ENCODE measurements at regions not wholly inside any gene's neighbourhood (a gene's known extent, or its start where the extent isn't known, plus 50 kb on each side); places are given as distances from the start of the nearest gene placed in this dataset.

GRCh38 chr3:117238806-117239205 is 529.2 kb downstream of the TUSC7 start:
- Mint-ChIP-seq H3K9me3 (no peaks in the 10 kb centered on the region), H3K36me3 (ENCODE audit: low read depth) (no peaks in the 10 kb centered on the region), H3K27me3 (ENCODE audit: insufficient read depth, low read depth, poor library complexity) (no peaks in the 10 kb centered on the region), H3K27ac (no peak overlapping the region), H3K4me3 (no peak overlapping the region), H3K4me1 (peaks cover 2% of the 10 kb centered on the region; the same call in 1 of the 3 replicates)
- no peaks in the 10 kb centered on the region for H3K4me1 ChIP-seq (ENCODE audit: insufficient read depth)
- DNase-seq (ENCODE audit: low spot score) (peak; percentile 34), ATAC-seq (peak; percentile 81)
- H4K20me1 ChIP-seq (replicated peaks; ENCODE audit: insufficient read depth): no peaks in the 10 kb centered on the region
- no peaks in the 10 kb centered on the region for H3K36me3 ChIP-seq (ENCODE audit: insufficient read depth)
- no peak overlapping the region for H3K4me2 ChIP-seq
- no peak overlapping the region for H3K27ac ChIP-seq (ENCODE audit: low read depth)
- TF ChIP-seq, protein P1, sequence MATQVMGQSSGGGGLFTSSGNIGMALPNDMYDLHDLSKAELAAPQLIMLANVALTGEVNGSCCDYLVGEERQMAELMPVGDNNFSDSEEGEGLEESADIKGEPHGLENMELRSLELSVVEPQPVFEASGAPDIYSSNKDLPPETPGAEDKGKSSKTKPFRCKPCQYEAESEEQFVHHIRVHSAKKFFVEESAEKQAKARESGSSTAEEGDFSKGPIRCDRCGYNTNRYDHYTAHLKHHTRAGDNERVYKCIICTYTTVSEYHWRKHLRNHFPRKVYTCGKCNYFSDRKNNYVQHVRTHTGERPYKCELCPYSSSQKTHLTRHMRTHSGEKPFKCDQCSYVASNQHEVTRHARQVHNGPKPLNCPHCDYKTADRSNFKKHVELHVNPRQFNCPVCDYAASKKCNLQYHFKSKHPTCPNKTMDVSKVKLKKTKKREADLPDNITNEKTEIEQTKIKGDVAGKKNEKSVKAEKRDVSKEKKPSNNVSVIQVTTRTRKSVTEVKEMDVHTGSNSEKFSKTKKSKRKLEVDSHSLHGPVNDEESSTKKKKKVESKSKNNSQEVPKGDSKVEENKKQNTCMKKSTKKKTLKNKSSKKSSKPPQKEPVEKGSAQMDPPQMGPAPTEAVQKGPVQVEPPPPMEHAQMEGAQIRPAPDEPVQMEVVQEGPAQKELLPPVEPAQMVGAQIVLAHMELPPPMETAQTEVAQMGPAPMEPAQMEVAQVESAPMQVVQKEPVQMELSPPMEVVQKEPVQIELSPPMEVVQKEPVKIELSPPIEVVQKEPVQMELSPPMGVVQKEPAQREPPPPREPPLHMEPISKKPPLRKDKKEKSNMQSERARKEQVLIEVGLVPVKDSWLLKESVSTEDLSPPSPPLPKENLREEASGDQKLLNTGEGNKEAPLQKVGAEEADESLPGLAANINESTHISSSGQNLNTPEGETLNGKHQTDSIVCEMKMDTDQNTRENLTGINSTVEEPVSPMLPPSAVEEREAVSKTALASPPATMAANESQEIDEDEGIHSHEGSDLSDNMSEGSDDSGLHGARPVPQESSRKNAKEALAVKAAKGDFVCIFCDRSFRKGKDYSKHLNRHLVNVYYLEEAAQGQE (IDR thresholded peaks at IDR 0.05; ENCODE audit: unreplicated experiment): peak; percentile 62
- TF ChIP-seq ZNF114 (CRISPR knock-in tag; IDR thresholded peaks at IDR 0.05) (no peak), JUNB (IDR thresholded peaks at IDR 0.05; ENCODE audit: unreplicated experiment) (no peak), POLR2AphosphoS5 (IDR thresholded peaks at IDR 0.05; ENCODE audit: low read depth) (no peak)
- TF ChIP-seq, protein P2, sequence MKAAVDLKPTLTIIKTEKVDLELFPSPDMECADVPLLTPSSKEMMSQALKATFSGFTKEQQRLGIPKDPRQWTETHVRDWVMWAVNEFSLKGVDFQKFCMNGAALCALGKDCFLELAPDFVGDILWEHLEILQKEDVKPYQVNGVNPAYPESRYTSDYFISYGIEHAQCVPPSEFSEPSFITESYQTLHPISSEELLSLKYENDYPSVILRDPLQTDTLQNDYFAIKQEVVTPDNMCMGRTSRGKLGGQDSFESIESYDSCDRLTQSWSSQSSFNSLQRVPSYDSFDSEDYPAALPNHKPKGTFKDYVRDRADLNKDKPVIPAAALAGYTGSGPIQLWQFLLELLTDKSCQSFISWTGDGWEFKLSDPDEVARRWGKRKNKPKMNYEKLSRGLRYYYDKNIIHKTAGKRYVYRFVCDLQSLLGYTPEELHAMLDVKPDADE (IDR thresholded peaks at IDR 0.05): no peak
- H3K9me2 ChIP-seq (ENCODE audit: insufficient read depth): no peaks in the 10 kb centered on the region
- H3K27me3 ChIP-seq (ENCODE audit: insufficient read depth): no peaks in the 10 kb centered on the region
- no peaks in the 10 kb centered on the region for H3F3A ChIP-seq (replicated peaks; ENCODE audit: low read depth)
- H2AFZ ChIP-seq: no peak overlapping the region
- no peaks in the 10 kb centered on the region for H3K79me2 ChIP-seq (replicated peaks; ENCODE audit: insufficient read depth)
- no peak overlapping the region for H3K4me3 ChIP-seq

- Histone ChIP-seq H2AFZ (peak overlapping the region; percentile 52; the same call in 1 of the 2 replicates), H3K27me3 (ENCODE audit: insufficient read depth) (no peaks in the 10 kb centered on the region), H3K9me2 (ENCODE audit: insufficient read depth) (no peaks in the 10 kb centered on the region), H3K79me2 (replicated peaks; ENCODE audit: insufficient read depth) (no peaks in the 10 kb centered on the region), H4K20me1 (replicated peaks; ENCODE audit: insufficient read depth) (no peaks in the 10 kb centered on the region), H3K36me3 (ENCODE audit: insufficient read depth) (no peaks in the 10 kb centered on the region), H3K27ac (ENCODE audit: low read depth) (no peak overlapping the region), H3F3A (replicated peaks; ENCODE audit: low read depth) (no peaks in the 10 kb centered on the region), H3K4me1 (ENCODE audit: insufficient read depth) (peaks cover 5% of the 10 kb centered on the region; the same call in 1 of the 2 replicates), H3K4me3 (no peak overlapping the region), H3K4me2 (no peak overlapping the region)
- ATAC-seq (no peak), DNase-seq (ENCODE audit: low spot score) (no peak)
- H3K4me3 Mint-ChIP-seq: no peak overlapping the region
- H3K9me3 Mint-ChIP-seq: no peaks in the 10 kb centered on the region
- TF ChIP-seq POLR2AphosphoS5 (IDR thresholded peaks at IDR 0.05; ENCODE audit: low read depth): no peak
- TF ChIP-seq CTCF (conservative IDR thresholded peaks at IDR 0.05; ENCODE audit: low read depth in 2 of 2): no peak
- no peak for TF ChIP-seq NANOG (IDR thresholded peaks at IDR 0.05; ENCODE audit: borderline replicate concordance)
- TF ChIP-seq CREB1 (CRISPR knock-in tag; IDR thresholded peaks at IDR 0.05; ENCODE audit: low read depth): no peak
- TF ChIP-seq EZH2 (IDR thresholded peaks at IDR 0.05; ENCODE audit: low read depth, unreplicated experiment): no peak
- TF ChIP-seq ZNF114 (CRISPR knock-in tag; IDR thresholded peaks at IDR 0.05): no peak
- H3K4me1 Mint-ChIP-seq: peaks cover 10% of the 10 kb centered on the region; the same call in 2 of the 3 replicates
- no peaks in the 10 kb centered on the region for H3K27me3 Mint-ChIP-seq (ENCODE audit: insufficient read depth, low read depth, poor library complexity)
- no peaks in the 10 kb centered on the region for H3K36me3 Mint-ChIP-seq (ENCODE audit: low read depth)
- no peak overlapping the region for H3K27ac Mint-ChIP-seq
These were observed 534.1 kb downstream of the TUSC7 start for GRCh38 chr3:117243657-117244056.

Measured in GM23338 (cell line).